H9 (cell line): ENCODE measurements at regions not wholly inside any gene's neighbourhood (a gene's known extent, or its start where the extent isn't known, plus 50 kb on each side); places are given as distances from the start of the nearest gene placed in this dataset.

Source experiments
- DNase-seq: peaks from one replicate; pipeline ENCODE4 v3.0.0-alpha.2; 2017
- H2AFZ ChIP-seq: one replicate; pipeline ENCODE4 v1.6.1; 2013; ENCODE audit warnings: mild to moderate bottlenecking, low read length, control low read depth, moderate library complexity
- H2AK5ac ChIP-seq: 2 replicates; pipeline ENCODE4 v1.6.1; 2013; ENCODE audit warnings: low read length, control low read depth, mixed read lengths; ENCODE audit not compliant: insufficient read length
- H2BK120ac ChIP-seq: one replicate; pipeline ENCODE4 v1.6.1; 2013; ENCODE audit warnings: low read depth, mild to moderate bottlenecking, low read length, control low read depth, inconsistent platforms; ENCODE audit not compliant: poor library complexity, severe bottlenecking
- H2BK12ac ChIP-seq: 2 replicates; pipeline ENCODE4 v1.6.1; 2013; ENCODE audit warnings: low read length, control low read depth, mixed read lengths, low read depth; ENCODE audit not compliant: insufficient read length
- H2BK15ac ChIP-seq: 2 replicates; pipeline ENCODE4 v1.6.1; 2013; ENCODE audit warnings: low read depth, low read length, control low read depth
- H2BK20ac ChIP-seq: one replicate; pipeline ENCODE4 v1.6.1; 2013; ENCODE audit warnings: low read depth, mild to moderate bottlenecking, low read length, control low read depth, inconsistent platforms; ENCODE audit not compliant: poor library complexity, severe bottlenecking
- H2BK5ac ChIP-seq: 2 replicates; pipeline ENCODE4 v1.6.1; 2013; ENCODE audit warnings: low read length, control low read depth, mixed read lengths; ENCODE audit not compliant: insufficient read length
- H3K14ac ChIP-seq: 2 replicates; pipeline ENCODE4 v1.6.1; 2013; ENCODE audit warnings: low read length, control low read depth; ENCODE audit not compliant: insufficient read depth
- H3K18ac ChIP-seq: 2 replicates; pipeline ENCODE4 v1.6.1; 2013; ENCODE audit warnings: low read depth, mild to moderate bottlenecking, mixed read lengths, low read length, control low read depth; ENCODE audit not compliant: insufficient read length
- H3K23ac ChIP-seq: 2 replicates; pipeline ENCODE4 v1.6.1; 2013; ENCODE audit warnings: low read length, control low read depth, mixed read lengths, low read depth; ENCODE audit not compliant: insufficient read length
- H3K23me2 ChIP-seq: 2 replicates; pipeline ENCODE4 v1.6.1; 2013; ENCODE audit warnings: low read depth, mild to moderate bottlenecking, mixed read lengths, low read length, control low read depth; ENCODE audit not compliant: insufficient read length, poor library complexity, severe bottlenecking
- H3K27ac ChIP-seq: 2 replicates; pipeline ENCODE4 v1.5.1; 2013; ENCODE audit warnings: low read length, control low read depth, mixed read lengths, low read depth; ENCODE audit not compliant: insufficient read length
- H3K27me3 ChIP-seq: 2 replicates; pipeline ENCODE4 v1.6.1; 2013; ENCODE audit warnings: low read length, control low read depth, inconsistent platforms; ENCODE audit not compliant: insufficient read depth
- H3K4ac ChIP-seq: 2 replicates; pipeline ENCODE4 v1.6.1; 2013; ENCODE audit warnings: low read depth, mild to moderate bottlenecking, control low read depth, inconsistent platforms, low read length, moderate library complexity
- H3K4me1 ChIP-seq: 2 replicates; pipeline ENCODE4 v1.6.1; 2013; ENCODE audit warnings: low read length, control low read depth, inconsistent platforms; ENCODE audit not compliant: insufficient read depth
- H3K4me2 ChIP-seq: 2 replicates; pipeline ENCODE4 v1.6.1; 2013; ENCODE audit warnings: low read length, control low read depth, mixed read lengths; ENCODE audit not compliant: insufficient read length, insufficient read depth
- H3K56ac ChIP-seq: 2 replicates; pipeline ENCODE4 v1.6.1; 2013; ENCODE audit warnings: low read depth, mild to moderate bottlenecking, mixed read lengths, low read length, control low read depth; ENCODE audit not compliant: insufficient read length
- H3K79me1 ChIP-seq: 2 replicates; pipeline ENCODE4 v1.6.1; 2013; ENCODE audit warnings: low read depth, mild to moderate bottlenecking, moderate library complexity, low read length, control low read depth, inconsistent platforms; ENCODE audit not compliant: insufficient read depth, poor library complexity, severe bottlenecking
- H3K79me2 ChIP-seq: 2 replicates; pipeline ENCODE4 v1.6.1; 2013; ENCODE audit warnings: low read length, control low read depth, inconsistent platforms; ENCODE audit not compliant: insufficient read depth
- H3K9ac ChIP-seq: 2 replicates; pipeline ENCODE4 v1.6.1; 2013; ENCODE audit warnings: low read length, control low read depth, mixed read lengths; ENCODE audit not compliant: insufficient read length; ENCODE audit errors: extremely low read depth
- H3K9me3 ChIP-seq: one replicate; pipeline ENCODE4 v1.6.1; 2013; ENCODE audit warnings: low read depth, low read length, inconsistent platforms; ENCODE audit not compliant: control insufficient read depth
- H3T11ph ChIP-seq: one replicate; pipeline ENCODE4 v1.6.1; 2013; ENCODE audit warnings: mild to moderate bottlenecking, low read length, control low read depth, inconsistent platforms
- H4K20me1 ChIP-seq: one replicate; pipeline ENCODE4 v1.6.1; 2013; ENCODE audit not compliant: control insufficient read depth, insufficient read length, insufficient read depth
- H4K5ac ChIP-seq: 2 replicates; pipeline ENCODE4 v1.6.1; 2013; ENCODE audit warnings: low read depth, mild to moderate bottlenecking, mixed read lengths, low read length, control low read depth; ENCODE audit not compliant: insufficient read length
- H4K8ac ChIP-seq: replicated peaks from 2 replicates; pipeline ENCODE4 v1.6.1; 2013; ENCODE audit warnings: low read length, control low read depth, mixed read lengths, low read depth; ENCODE audit not compliant: insufficient read length
- H4K91ac ChIP-seq: 2 replicates; pipeline ENCODE4 v1.6.1; 2013; ENCODE audit warnings: low read depth, mild to moderate bottlenecking, moderate library complexity, mixed read lengths, low read length, control low read depth; ENCODE audit not compliant: insufficient read length
- H3K27ac Mint-ChIP-seq, 3 experiments: 2 replicates in 2 of 3; 3 replicates in 1 of 3; pipeline ENCODE4 v1.8.0; 2020 to 2021; ENCODE audit warnings: mixed read lengths in 3 of 3, mild to moderate bottlenecking in 1 of 3, moderate library complexity in 1 of 3
- H3K27me3 Mint-ChIP-seq: 2 replicates; pipeline ENCODE4 v1.8.0; 2021; ENCODE audit warnings: low read depth, mild to moderate bottlenecking, moderate library complexity, mixed read lengths
- H3K36me3 Mint-ChIP-seq, 3 experiments: 2 replicates in 2 of 3; 3 replicates in 1 of 3; pipeline ENCODE4 v1.8.0; 2020 to 2021; ENCODE audit warnings: low read depth in 3 of 3, mixed read lengths in 3 of 3; ENCODE audit not compliant: insufficient read depth in 1 of 3
- H3K4me1 Mint-ChIP-seq, 2 experiments: 2 replicates each; pipeline ENCODE4 v1.8.0; 2020; ENCODE audit warnings: mixed read lengths in 2 of 2
- H3K4me3 Mint-ChIP-seq, 2 experiments: 2 replicates in 1 of 2; 3 replicates in 1 of 2; pipeline ENCODE4 v1.8.0; 2020 to 2021; ENCODE audit warnings: mild to moderate bottlenecking in 2 of 2, mixed read lengths in 2 of 2, moderate library complexity in 1 of 2
- H3K9me3 Mint-ChIP-seq, 2 experiments: 2 replicates in 1 of 2; 3 replicates in 1 of 2; pipeline ENCODE4 v1.8.0; 2020; ENCODE audit warnings: mild to moderate bottlenecking in 2 of 2, mixed read lengths in 2 of 2, moderate library complexity in 1 of 2
- WGBS: extraction: QIAGEN DNeasy Blood & Tissue Kit; methylation state at CpG from one replicate; pipeline ENCODE4 v1.1.7; 2013; ENCODE audit warnings: missing lambda C conversion rate, low lambda C conversion rate, mixed read lengths; ENCODE audit not compliant: insufficient read length; ENCODE audit errors: extremely low coverage; 5-methylcytosine and 5-hydroxymethylcytosine counted together
- TF ChIP-seq, protein P1 (sequence below): fragments of 200-600 bp; sonication (generic); conservative IDR thresholded peaks from 3 replicates; pipeline ENCODE4 v1.8.0; 2021; ENCODE audit warnings: antibody characterized with exemption, mild to moderate bottlenecking

DNA sequence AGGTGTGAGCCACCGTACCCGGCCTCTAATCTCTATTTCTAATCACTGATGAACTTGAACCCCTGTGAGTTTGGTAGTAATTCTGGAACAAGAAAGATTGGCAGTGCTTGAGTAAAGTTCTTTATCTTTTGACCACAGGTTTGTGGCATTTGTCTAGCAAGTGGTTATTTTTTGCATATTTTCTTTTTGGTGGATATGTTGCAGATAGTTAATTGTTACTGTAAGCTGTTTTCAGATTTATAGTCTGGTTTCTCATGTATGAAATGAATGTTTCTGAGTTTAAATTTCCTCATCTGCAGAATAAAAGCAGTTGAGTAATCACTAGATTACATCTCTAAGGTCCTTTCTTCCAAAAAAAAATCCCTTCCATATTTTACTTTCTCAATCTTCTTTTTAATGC is 105.2 kb downstream of the GASK1B start:
- WGBS: no CpG with 5 or more reads among the region's 2 CpGs
- Histone ChIP-seq H3K56ac (no peak overlapping the region), H2BK120ac (no peak overlapping the region), H3K9me3 (no peaks in the 10 kb centered on the region), H4K8ac (no peak overlapping the region), H3K4ac (no peak overlapping the region), H3K4me1 (no peaks in the 10 kb centered on the region), H3K79me2 (no peaks in the 10 kb centered on the region), H3K9ac (no peak overlapping the region), H3K27me3 (no peaks in the 10 kb centered on the region), H3K23me2 (no peaks in the 10 kb centered on the region), H4K20me1 (no peaks in the 10 kb centered on the region), H2BK5ac (no peak overlapping the region), H3K79me1 (no peaks in the 10 kb centered on the region), H2AK5ac (no peak overlapping the region), H4K5ac (no peak overlapping the region), H4K91ac (no peak overlapping the region), H2AFZ (no peak overlapping the region), H2BK15ac (no peak overlapping the region), H2BK12ac (no peak overlapping the region), H3K27ac (no peak overlapping the region), H3K18ac (no peak overlapping the region), H3K14ac (no peak overlapping the region), H3T11ph (no peak overlapping the region), H2BK20ac (no peak overlapping the region), H3K4me2 (no peak overlapping the region), H3K23ac (no peak overlapping the region)
- H3K27ac Mint-ChIP-seq: no peak overlapping the region
- no peaks in the 10 kb centered on the region for H3K27me3 Mint-ChIP-seq
- peaks cover under 1 to 1% of the 10 kb centered on the region in 2 experiments; a peak in 2 of 4 replicates for H3K4me1 Mint-ChIP-seq
- no peak overlapping the region for H3K4me3 Mint-ChIP-seq
- H3K36me3 Mint-ChIP-seq: no peaks in the 10 kb centered on the region
- no peak for DNase-seq
- H3K9me3 Mint-ChIP-seq: no peaks in the 10 kb centered on the region
- TF ChIP-seq, protein P1, sequence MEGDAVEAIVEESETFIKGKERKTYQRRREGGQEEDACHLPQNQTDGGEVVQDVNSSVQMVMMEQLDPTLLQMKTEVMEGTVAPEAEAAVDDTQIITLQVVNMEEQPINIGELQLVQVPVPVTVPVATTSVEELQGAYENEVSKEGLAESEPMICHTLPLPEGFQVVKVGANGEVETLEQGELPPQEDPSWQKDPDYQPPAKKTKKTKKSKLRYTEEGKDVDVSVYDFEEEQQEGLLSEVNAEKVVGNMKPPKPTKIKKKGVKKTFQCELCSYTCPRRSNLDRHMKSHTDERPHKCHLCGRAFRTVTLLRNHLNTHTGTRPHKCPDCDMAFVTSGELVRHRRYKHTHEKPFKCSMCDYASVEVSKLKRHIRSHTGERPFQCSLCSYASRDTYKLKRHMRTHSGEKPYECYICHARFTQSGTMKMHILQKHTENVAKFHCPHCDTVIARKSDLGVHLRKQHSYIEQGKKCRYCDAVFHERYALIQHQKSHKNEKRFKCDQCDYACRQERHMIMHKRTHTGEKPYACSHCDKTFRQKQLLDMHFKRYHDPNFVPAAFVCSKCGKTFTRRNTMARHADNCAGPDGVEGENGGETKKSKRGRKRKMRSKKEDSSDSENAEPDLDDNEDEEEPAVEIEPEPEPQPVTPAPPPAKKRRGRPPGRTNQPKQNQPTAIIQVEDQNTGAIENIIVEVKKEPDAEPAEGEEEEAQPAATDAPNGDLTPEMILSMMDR: no peak
